ENCODE measurements at regions not wholly inside any gene's neighbourhood (a gene's known extent, or its start where the extent isn't known, plus 50 kb on each side); places are given as distances from the start of the nearest gene placed in this dataset.

GRCh38 chr3:167094632-167095031 lies 285.5 kb downstream of the ZBBX start:
- no peak overlapping the region for H3K4me3 ChIP-seq (ENCODE audit: low read depth, low read length)
- DNase-seq (ENCODE audit: low read depth, low spot score) = no peak
- in situ Hi-C loops (cut with HindIII; ENCODE audit: low sequenced_read_pairs) = no loop called here
- no peak for TF ChIP-seq CTCF (IDR thresholded peaks at IDR 0.05; ENCODE audit: low read depth, low read length)

- no peak for TF ChIP-seq CTCF (IDR thresholded peaks at IDR 0.05; ENCODE audit: low read depth, low read length)
- H3K4me3 ChIP-seq (ENCODE audit: low read depth, low read length) = no peak overlapping the region
- DNase-seq (ENCODE audit: low read depth, low spot score) = no peak
- in situ Hi-C loops (cut with HindIII; ENCODE audit: low sequenced_read_pairs) = no loop called here
Measured at GRCh38 chr3:167091226-167091625, 288.9 kb downstream of the ZBBX start.

- in situ Hi-C loops (cut with HindIII; ENCODE audit: low sequenced_read_pairs) = no loop called here
- no peak for TF ChIP-seq CTCF (IDR thresholded peaks at IDR 0.05; ENCODE audit: low read depth, low read length)
- H3K4me3 ChIP-seq (ENCODE audit: low read depth, low read length) = no peak overlapping the region
- no peak for DNase-seq (ENCODE audit: low read depth, low spot score)
Measured at GRCh38 chr3:167084545-167084944, 295.6 kb downstream of the ZBBX start.

GRCh38 chr3:167078070-167078622 lies 302.0 kb downstream of the ZBBX start:
- no peak for TF ChIP-seq CTCF (IDR thresholded peaks at IDR 0.05; ENCODE audit: low read depth, low read length)
- H3K4me3 ChIP-seq (ENCODE audit: low read depth, low read length) = no peak overlapping the region
- DNase-seq (ENCODE audit: low read depth, low spot score) = peak; percentile 17
- in situ Hi-C loops (cut with HindIII; ENCODE audit: low sequenced_read_pairs) = no loop called here

GRCh38 chr3:167067787-167068161 lies 312.3 kb downstream of the ZBBX start:
- in situ Hi-C loops (cut with HindIII; ENCODE audit: low sequenced_read_pairs) = no loop called here
- H3K4me3 ChIP-seq (ENCODE audit: low read depth, low read length) = no peak overlapping the region
- no peak for DNase-seq (ENCODE audit: low read depth, low spot score)
- no peak for TF ChIP-seq CTCF (IDR thresholded peaks at IDR 0.05; ENCODE audit: low read depth, low read length)

- in situ Hi-C loops (cut with HindIII; ENCODE audit: low sequenced_read_pairs) = no loop called here
- no peak for DNase-seq (ENCODE audit: low read depth, low spot score)
- no peak overlapping the region for H3K4me3 ChIP-seq (ENCODE audit: low read depth, low read length)
- no peak for TF ChIP-seq CTCF (IDR thresholded peaks at IDR 0.05; ENCODE audit: low read depth, low read length)
Measured at GRCh38 chr3:167066977-167067786, 312.9 kb downstream of the ZBBX start.

Measured in astrocyte of the spinal cord (primary cell).